ENCODE measurements at regions not wholly inside any gene's neighbourhood (a gene's known extent, or its start where the extent isn't known, plus 50 kb on each side); places are given as distances from the start of the nearest gene placed in this dataset.

DNA sequence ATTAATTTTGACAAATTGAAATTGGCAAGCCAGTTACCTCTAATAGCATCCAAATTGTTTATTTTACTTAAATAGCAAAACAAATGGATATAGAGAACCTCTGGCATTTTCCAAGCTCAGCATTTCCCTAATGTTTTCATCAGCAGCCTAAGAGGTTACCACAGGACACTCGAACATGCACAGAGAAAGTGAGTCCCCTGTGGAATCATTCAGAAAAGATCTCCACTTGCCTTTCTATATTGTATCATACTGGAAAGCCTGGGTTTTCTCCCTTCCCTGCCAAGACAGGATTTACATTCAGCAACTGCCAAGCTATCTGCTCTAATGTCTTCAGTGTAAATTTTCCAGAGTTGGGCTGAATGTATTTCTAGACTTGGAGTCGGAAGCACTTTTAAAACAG lies 188.9 kb downstream of the KCTD12 start:
- TF ChIP-seq, protein P1, sequence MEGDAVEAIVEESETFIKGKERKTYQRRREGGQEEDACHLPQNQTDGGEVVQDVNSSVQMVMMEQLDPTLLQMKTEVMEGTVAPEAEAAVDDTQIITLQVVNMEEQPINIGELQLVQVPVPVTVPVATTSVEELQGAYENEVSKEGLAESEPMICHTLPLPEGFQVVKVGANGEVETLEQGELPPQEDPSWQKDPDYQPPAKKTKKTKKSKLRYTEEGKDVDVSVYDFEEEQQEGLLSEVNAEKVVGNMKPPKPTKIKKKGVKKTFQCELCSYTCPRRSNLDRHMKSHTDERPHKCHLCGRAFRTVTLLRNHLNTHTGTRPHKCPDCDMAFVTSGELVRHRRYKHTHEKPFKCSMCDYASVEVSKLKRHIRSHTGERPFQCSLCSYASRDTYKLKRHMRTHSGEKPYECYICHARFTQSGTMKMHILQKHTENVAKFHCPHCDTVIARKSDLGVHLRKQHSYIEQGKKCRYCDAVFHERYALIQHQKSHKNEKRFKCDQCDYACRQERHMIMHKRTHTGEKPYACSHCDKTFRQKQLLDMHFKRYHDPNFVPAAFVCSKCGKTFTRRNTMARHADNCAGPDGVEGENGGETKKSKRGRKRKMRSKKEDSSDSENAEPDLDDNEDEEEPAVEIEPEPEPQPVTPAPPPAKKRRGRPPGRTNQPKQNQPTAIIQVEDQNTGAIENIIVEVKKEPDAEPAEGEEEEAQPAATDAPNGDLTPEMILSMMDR (IDR thresholded peaks at IDR 0.05; ENCODE audit: low read depth, low read length): no peak
- TF ChIP-seq EZH2phosphoT487 (IDR thresholded peaks at IDR 0.05; ENCODE audit: low read depth): no peak
- no peak overlapping the region for H3K27ac ChIP-seq (ENCODE audit: low read length)
- no peak overlapping the region for H3K9ac ChIP-seq (ENCODE audit: low read length)
- H3K4me3 ChIP-seq (ENCODE audit: low read length): no peak overlapping the region
- H3K79me2 ChIP-seq (ENCODE audit: low read length): no peaks in the 10 kb centered on the region
- no peaks in the 10 kb centered on the region for H3K36me3 ChIP-seq (replicated peaks; ENCODE audit: low read depth, low read length)
- no peak overlapping the region for H2AFZ ChIP-seq (ENCODE audit: low read depth, low read length)
- no peaks in the 10 kb centered on the region for H3K4me1 ChIP-seq (ENCODE audit: low read length)
- no peaks in the 10 kb centered on the region for H3K9me3 ChIP-seq (ENCODE audit: insufficient read depth, low read length)
- no peaks in the 10 kb centered on the region for H4K20me1 ChIP-seq (ENCODE audit: insufficient read depth, low read length)
- 0 out of 2 replicates have a peak, but pooled peaks cover 3% of the 10 kb centered on the region for H3K27me3 ChIP-seq (ENCODE audit: low read depth, low read length)
- no peak overlapping the region for H3K4me2 ChIP-seq (ENCODE audit: low read length)

DNA sequence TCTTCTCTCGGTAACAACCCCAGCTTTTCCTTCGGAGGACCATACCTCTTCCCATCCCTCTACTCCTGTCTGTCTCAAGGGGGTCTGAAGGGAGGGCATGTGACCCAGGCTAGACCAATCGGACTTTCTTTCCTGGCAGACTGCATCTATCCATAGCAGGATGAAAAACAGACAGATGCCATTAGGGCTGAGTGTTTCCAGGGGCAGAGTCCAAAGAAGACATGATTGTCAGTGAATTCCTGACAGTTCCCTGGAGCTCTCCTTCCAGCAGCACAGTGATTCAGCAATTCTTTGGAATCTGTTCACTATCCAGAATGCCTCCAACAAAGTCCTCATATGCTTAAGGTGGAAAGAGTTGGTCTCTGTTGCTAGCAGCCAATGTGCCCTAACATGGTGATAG lies 189.8 kb downstream of the KCTD12 start:
- H4K20me1 ChIP-seq (ENCODE audit: insufficient read depth, low read length): no peaks in the 10 kb centered on the region
- no peaks in the 10 kb centered on the region for H3K79me2 ChIP-seq (ENCODE audit: low read length)
- H3K4me3 ChIP-seq (ENCODE audit: low read length): no peak overlapping the region
- no peak overlapping the region for H3K4me2 ChIP-seq (ENCODE audit: low read length)
- no peak overlapping the region for H3K27ac ChIP-seq (ENCODE audit: low read length)
- no peaks in the 10 kb centered on the region for H3K9me3 ChIP-seq (ENCODE audit: insufficient read depth, low read length)
- no peaks in the 10 kb centered on the region for H3K4me1 ChIP-seq (ENCODE audit: low read length)
- no peak overlapping the region for H2AFZ ChIP-seq (ENCODE audit: low read depth, low read length)
- H3K27me3 ChIP-seq (ENCODE audit: low read depth, low read length): 0 out of 2 replicates have a peak, but pooled peaks cover 3% of the 10 kb centered on the region
- TF ChIP-seq, protein P1 (IDR thresholded peaks at IDR 0.05; ENCODE audit: low read depth, low read length): no peak
- TF ChIP-seq EZH2phosphoT487 (IDR thresholded peaks at IDR 0.05; ENCODE audit: low read depth): no peak
- H3K36me3 ChIP-seq (replicated peaks; ENCODE audit: low read depth, low read length): no peaks in the 10 kb centered on the region
- no peak overlapping the region for H3K9ac ChIP-seq (ENCODE audit: low read length)

DNA sequence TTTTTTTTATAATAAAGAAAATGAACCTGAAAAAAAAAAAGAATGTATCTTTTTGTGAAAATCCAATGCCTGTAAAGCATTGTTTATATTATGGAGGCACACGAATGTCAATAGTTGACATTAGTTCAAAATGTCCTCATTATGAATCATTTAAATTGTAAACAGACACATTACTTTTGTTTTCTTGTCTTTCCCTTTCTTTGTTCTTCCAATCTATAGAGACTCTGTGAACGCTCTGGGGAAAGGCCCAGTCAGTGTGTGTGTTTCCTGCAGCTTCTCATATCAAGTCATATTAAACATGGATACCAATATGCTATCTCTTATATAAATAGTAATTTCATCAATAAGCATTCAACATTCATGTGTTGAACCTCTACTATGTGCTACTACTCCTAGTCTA lies 193.1 kb downstream of the KCTD12 start:
- no peak overlapping the region for H3K4me3 ChIP-seq (ENCODE audit: low read length)
- no peak overlapping the region for H2AFZ ChIP-seq (ENCODE audit: low read depth, low read length)
- H3K27ac ChIP-seq (ENCODE audit: low read length): no peak overlapping the region
- H3K36me3 ChIP-seq (replicated peaks; ENCODE audit: low read depth, low read length): no peaks in the 10 kb centered on the region
- no peaks in the 10 kb centered on the region for H3K79me2 ChIP-seq (ENCODE audit: low read length)
- H4K20me1 ChIP-seq (ENCODE audit: insufficient read depth, low read length): no peaks in the 10 kb centered on the region
- H3K9ac ChIP-seq (ENCODE audit: low read length): no peak overlapping the region
- H3K4me2 ChIP-seq (ENCODE audit: low read length): no peak overlapping the region
- peaks cover 6% of the 10 kb centered on the region; the same call in 1 of the 2 replicates for H3K9me3 ChIP-seq (ENCODE audit: insufficient read depth, low read length)
- H3K4me1 ChIP-seq (ENCODE audit: low read length): no peaks in the 10 kb centered on the region
- H3K27me3 ChIP-seq (ENCODE audit: low read depth, low read length): no peaks in the 10 kb centered on the region
- TF ChIP-seq, protein P1 (IDR thresholded peaks at IDR 0.05; ENCODE audit: low read depth, low read length): no peak
- no peak for TF ChIP-seq EZH2phosphoT487 (IDR thresholded peaks at IDR 0.05; ENCODE audit: low read depth)

DNA sequence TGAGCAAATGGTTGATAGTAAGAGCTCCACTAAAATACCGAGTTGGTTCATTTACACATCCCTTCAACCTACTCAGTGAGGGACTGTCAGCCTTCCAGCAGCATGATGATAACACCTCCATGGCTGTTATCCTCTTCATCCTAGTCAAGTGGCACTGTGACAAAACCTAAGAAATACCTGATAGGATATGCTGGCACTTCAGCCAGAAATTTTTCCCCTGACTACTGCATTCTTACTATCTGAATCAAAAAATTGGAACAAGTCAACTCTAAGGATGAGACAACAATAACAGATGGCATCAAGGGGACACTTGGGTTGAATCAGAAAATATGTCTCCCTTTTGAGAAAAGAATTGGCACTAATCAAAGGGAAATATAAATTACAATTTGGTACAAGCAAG lies 193.9 kb downstream of the KCTD12 start:
- no peaks in the 10 kb centered on the region for H3K36me3 ChIP-seq (replicated peaks; ENCODE audit: low read depth, low read length)
- H4K20me1 ChIP-seq (ENCODE audit: insufficient read depth, low read length): no peaks in the 10 kb centered on the region
- no peak for TF ChIP-seq EZH2phosphoT487 (IDR thresholded peaks at IDR 0.05; ENCODE audit: low read depth)
- TF ChIP-seq, protein P1 (IDR thresholded peaks at IDR 0.05; ENCODE audit: low read depth, low read length): no peak
- H3K4me3 ChIP-seq (ENCODE audit: low read length): no peak overlapping the region
- no peaks in the 10 kb centered on the region for H3K79me2 ChIP-seq (ENCODE audit: low read length)
- no peak overlapping the region for H3K27ac ChIP-seq (ENCODE audit: low read length)
- H3K9me3 ChIP-seq (ENCODE audit: insufficient read depth, low read length): peaks cover 6% of the 10 kb centered on the region; the same call in 1 of the 2 replicates
- H3K4me2 ChIP-seq (ENCODE audit: low read length): no peak overlapping the region
- H3K9ac ChIP-seq (ENCODE audit: low read length): no peak overlapping the region
- H2AFZ ChIP-seq (ENCODE audit: low read depth, low read length): no peak overlapping the region
- no peaks in the 10 kb centered on the region for H3K4me1 ChIP-seq (ENCODE audit: low read length)
- H3K27me3 ChIP-seq (ENCODE audit: low read depth, low read length): no peaks in the 10 kb centered on the region
